ENCODE measurements at regions not wholly inside any gene's neighbourhood (a gene's known extent, or its start where the extent isn't known, plus 50 kb on each side); places are given as distances from the start of the nearest gene placed in this dataset.

- Histone ChIP-seq H3K9me3 (ENCODE audit: low read length) (no peaks in the 10 kb centered on the region), H3K27me3 (ENCODE audit: low read length) (no peaks in the 10 kb centered on the region), H3K27ac (ENCODE audit: low read length) (no peak overlapping the region), H3K79me2 (ENCODE audit: low read length) (no peaks in the 10 kb centered on the region), H3F3A (ENCODE audit: low read length, unreplicated experiment) (no peaks in the 10 kb centered on the region), H3K9ac (ENCODE audit: low read length) (no peak overlapping the region), H3K9me2 (replicated peaks; ENCODE audit: low read length) (no peaks in the 10 kb centered on the region), H2AFZ (ENCODE audit: low read length) (no peak overlapping the region), H3K4me1 (ENCODE audit: insufficient read depth, low read length) (no peaks in the 10 kb centered on the region), H3K36me3 (ENCODE audit: low read depth, low read length) (no peaks in the 10 kb centered on the region), H3K4me3 (ENCODE audit: low read length) (no peak overlapping the region), H3K4me2 (ENCODE audit: low read length) (no peak overlapping the region), H4K20me1 (ENCODE audit: low read length) (no peaks in the 10 kb centered on the region)
- ChIA-PET CTCF (no interaction called here), POLR2A (ENCODE audit: unreplicated experiment) (no interaction called here)
- intact Hi-C loops (cut with micrococcal nuclease) = no loop called here
- no peak for ATAC-seq
- no peak for DNase-seq
- TF ChIP-seq EZH2 (IDR thresholded peaks at IDR 0.05; ENCODE audit: low read length, unreplicated experiment) (no peak), EZH2phosphoT487 (IDR thresholded peaks at IDR 0.05; ENCODE audit: borderline replicate concordance, low read length) (no peak), CTCF (conservative IDR thresholded peaks at IDR 0.05; ENCODE audit: low read depth, low read length) (no peak)
- BruUV-seq (replicated peaks) = no TSS peak
These were observed 1155.9 kb downstream of the TBC1D22A start for GRCh38 chr22:47918276-47918921.

- Histone ChIP-seq H3K36me3 (ENCODE audit: low read depth, low read length) (no peaks in the 10 kb centered on the region), H3K9me3 (ENCODE audit: low read length) (no peaks in the 10 kb centered on the region), H3K4me1 (ENCODE audit: insufficient read depth, low read length) (no peaks in the 10 kb centered on the region), H3F3A (ENCODE audit: low read length, unreplicated experiment) (no peaks in the 10 kb centered on the region), H3K27ac (ENCODE audit: low read length) (no peak overlapping the region), H4K20me1 (ENCODE audit: low read length) (no peaks in the 10 kb centered on the region), H3K27me3 (ENCODE audit: low read length) (no peaks in the 10 kb centered on the region), H3K4me3 (ENCODE audit: low read length) (no peak overlapping the region), H2AFZ (ENCODE audit: low read length) (no peak overlapping the region), H3K79me2 (ENCODE audit: low read length) (no peaks in the 10 kb centered on the region), H3K9ac (ENCODE audit: low read length) (no peak overlapping the region), H3K4me2 (ENCODE audit: low read length) (no peak overlapping the region), H3K9me2 (replicated peaks; ENCODE audit: low read length) (no peaks in the 10 kb centered on the region)
- BruUV-seq (replicated peaks) = no TSS peak
- ATAC-seq (no peak), DNase-seq (no peak)
- ChIA-PET CTCF (no interaction called here), POLR2A (ENCODE audit: unreplicated experiment) (no interaction called here)
- intact Hi-C loops (cut with micrococcal nuclease) = no loop called here
- TF ChIP-seq EZH2 (IDR thresholded peaks at IDR 0.05; ENCODE audit: low read length, unreplicated experiment) (no peak), EZH2phosphoT487 (IDR thresholded peaks at IDR 0.05; ENCODE audit: borderline replicate concordance, low read length) (no peak), CTCF (conservative IDR thresholded peaks at IDR 0.05; ENCODE audit: low read depth, low read length) (no peak)
These were observed 1152.1 kb downstream of the TBC1D22A start for GRCh38 chr22:47914481-47915097.

- H3F3A ChIP-seq (ENCODE audit: low read length, unreplicated experiment) = no peaks in the 10 kb centered on the region
- DNase-seq (no peak), ATAC-seq (no peak)
- TF ChIP-seq EZH2 (IDR thresholded peaks at IDR 0.05; ENCODE audit: low read length, unreplicated experiment) = no peak
- no peak for TF ChIP-seq CTCF (conservative IDR thresholded peaks at IDR 0.05; ENCODE audit: low read depth, low read length)
- TF ChIP-seq EZH2phosphoT487 (IDR thresholded peaks at IDR 0.05; ENCODE audit: borderline replicate concordance, low read length) = no peak
- H3K4me1 ChIP-seq (ENCODE audit: insufficient read depth, low read length) = no peaks in the 10 kb centered on the region
- H3K79me2 ChIP-seq (ENCODE audit: low read length) = no peaks in the 10 kb centered on the region
- H3K27ac ChIP-seq (ENCODE audit: low read length) = no peak overlapping the region
- no peaks in the 10 kb centered on the region for H3K27me3 ChIP-seq (ENCODE audit: low read length)
- no peaks in the 10 kb centered on the region for H4K20me1 ChIP-seq (ENCODE audit: low read length)
- H3K4me3 ChIP-seq (ENCODE audit: low read length) = no peak overlapping the region
- H3K36me3 ChIP-seq (ENCODE audit: low read depth, low read length) = no peaks in the 10 kb centered on the region
- H3K4me2 ChIP-seq (ENCODE audit: low read length) = no peak overlapping the region
- POLR2A ChIA-PET (ENCODE audit: unreplicated experiment) = no interaction called here
- H3K9me3 ChIP-seq (ENCODE audit: low read length) = no peaks in the 10 kb centered on the region
- no peak overlapping the region for H2AFZ ChIP-seq (ENCODE audit: low read length)
- no TSS peak for BruUV-seq (replicated peaks)
- H3K9ac ChIP-seq (ENCODE audit: low read length) = no peak overlapping the region
- CTCF ChIA-PET = no interaction called here
- no peaks in the 10 kb centered on the region for H3K9me2 ChIP-seq (replicated peaks; ENCODE audit: low read length)
- intact Hi-C loops (cut with micrococcal nuclease) = no loop called here
These were observed 1140.3 kb downstream of the TBC1D22A start for GRCh38 chr22:47902646-47903180.

Data from PC-3 (cell line).